HG03432 (cell line): ENCODE measurements at regions not wholly inside any gene's neighbourhood (a gene's known extent, or its start where the extent isn't known, plus 50 kb on each side); places are given as distances from the start of the nearest gene placed in this dataset.

Experiments
- ATAC-seq: cut with Tn5 transposase; IDR thresholded peaks from one replicate; pipeline ENCODE4 v1.9.1; 2021; ENCODE audit warnings: mild to moderate bottlenecking, moderate library complexity; ENCODE audit not compliant: unreplicated experiment

GRCh38 chr12:76259660-76260389 lies 88.4 kb downstream of the BBS10 start:
- no peak for ATAC-seq

DNA sequence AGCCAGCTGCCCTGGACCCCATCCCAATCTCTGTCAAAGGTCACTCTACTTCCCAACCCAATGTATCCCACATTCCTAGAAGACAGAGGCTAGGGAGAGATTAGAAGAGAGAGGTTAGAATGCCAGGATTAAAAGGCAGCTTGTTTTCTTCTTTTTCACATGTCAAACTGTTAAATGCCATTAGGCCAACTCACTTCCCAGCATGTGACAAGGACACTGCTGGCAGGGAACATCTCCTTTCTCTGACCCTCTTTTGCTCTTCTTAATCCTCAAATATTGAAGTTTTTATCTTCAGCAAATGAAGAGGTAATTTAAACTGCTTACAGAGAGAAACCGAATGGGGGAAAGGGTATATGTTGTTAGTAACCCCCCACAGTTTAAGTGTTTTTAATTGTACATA lies 89.1 kb downstream of the BBS10 start:
- no peak for ATAC-seq

GRCh38 chr12:76256904-76257303 lies 91.3 kb downstream of the BBS10 start:
- no peak for ATAC-seq

GRCh38 chr12:76256321-76256720 lies 91.9 kb downstream of the BBS10 start:
- ATAC-seq: no peak

DNA sequence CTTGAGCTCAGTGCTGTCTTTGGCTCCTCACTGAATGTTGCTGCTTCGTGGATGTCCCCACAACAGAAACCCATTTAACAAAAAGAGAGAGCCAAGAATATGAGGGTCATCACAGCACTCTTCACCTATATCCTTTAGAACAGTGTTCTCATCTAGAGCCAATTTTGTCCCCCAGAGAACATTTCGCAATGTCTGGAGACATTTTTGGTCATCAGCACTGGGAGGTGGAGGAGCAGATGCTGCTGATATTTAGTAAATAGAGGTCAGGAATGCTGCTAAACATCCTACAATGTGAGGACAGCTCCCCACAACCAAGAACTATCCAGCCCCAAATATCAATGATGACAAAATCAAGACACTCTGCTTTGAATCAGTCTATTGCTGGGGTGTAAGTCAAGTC lies 92.5 kb downstream of the BBS10 start:
- ATAC-seq: no peak

DNA sequence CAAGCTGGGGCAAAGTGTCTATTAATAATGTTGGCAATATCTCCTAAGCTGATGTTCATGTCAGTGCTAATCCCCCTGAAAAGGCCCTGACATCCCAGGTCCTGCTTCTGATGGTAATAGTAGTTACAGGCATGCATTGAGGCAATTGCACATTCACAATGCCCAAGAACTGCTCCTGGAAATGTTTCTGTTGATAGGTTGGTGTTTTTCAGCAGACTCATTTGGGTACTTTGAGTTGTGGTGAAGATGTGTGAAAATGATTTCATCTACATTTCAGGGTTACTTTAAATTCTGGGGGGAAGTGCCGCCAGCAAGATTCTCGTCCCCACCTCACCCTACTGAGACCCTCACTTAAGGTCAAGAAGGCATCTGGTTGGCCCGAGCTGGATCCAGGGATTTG lies 92.9 kb downstream of the BBS10 start:
- ATAC-seq: no peak

- no peak for ATAC-seq
Observed at GRCh38 chr12:76252031-76252430, 96.2 kb downstream of the BBS10 start.

- no peak for ATAC-seq
Observed at GRCh38 chr12:76250256-76250655, 98.0 kb downstream of the BBS10 start.

GRCh38 chr12:76249501-76249900 lies 98.7 kb downstream of the BBS10 start:
- no peak for ATAC-seq

- ATAC-seq: no peak
Observed at GRCh38 chr12:76247992-76248391, 100.2 kb downstream of the BBS10 start.

- ATAC-seq: no peak
Observed at GRCh38 chr12:76247026-76247646, 101.1 kb downstream of the BBS10 start.

DNA sequence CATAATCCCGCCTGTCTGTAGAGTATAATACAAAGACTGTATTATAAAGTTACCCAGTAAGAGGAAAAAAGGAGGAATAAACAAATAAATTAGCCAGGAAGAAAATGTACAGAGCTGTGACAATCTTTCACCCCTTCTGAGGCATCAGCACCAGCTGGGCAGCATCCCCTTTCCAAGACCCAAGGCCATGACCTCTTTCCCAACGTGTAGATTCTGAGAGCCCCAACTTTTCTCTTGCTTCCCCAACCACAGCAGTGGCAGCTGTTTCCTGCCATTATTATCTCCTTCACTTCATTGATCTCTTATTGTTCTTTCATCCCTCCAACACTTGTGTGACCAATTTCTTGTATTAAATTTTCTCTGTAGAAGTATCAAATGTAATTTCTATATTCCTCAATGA lies 101.6 kb downstream of the BBS10 start:
- no peak for ATAC-seq

GRCh38 chr12:76244300-76244699 lies 103.9 kb downstream of the BBS10 start:
- no peak for ATAC-seq

GRCh38 chr12:76242813-76243550 lies 105.2 kb downstream of the BBS10 start:
- ATAC-seq: no peak

GRCh38 chr12:76241371-76241770 lies 106.8 kb downstream of the BBS10 start:
- ATAC-seq: no peak

- ATAC-seq: no peak
Observed at GRCh38 chr12:76240281-76240680, 107.9 kb downstream of the BBS10 start.

DNA sequence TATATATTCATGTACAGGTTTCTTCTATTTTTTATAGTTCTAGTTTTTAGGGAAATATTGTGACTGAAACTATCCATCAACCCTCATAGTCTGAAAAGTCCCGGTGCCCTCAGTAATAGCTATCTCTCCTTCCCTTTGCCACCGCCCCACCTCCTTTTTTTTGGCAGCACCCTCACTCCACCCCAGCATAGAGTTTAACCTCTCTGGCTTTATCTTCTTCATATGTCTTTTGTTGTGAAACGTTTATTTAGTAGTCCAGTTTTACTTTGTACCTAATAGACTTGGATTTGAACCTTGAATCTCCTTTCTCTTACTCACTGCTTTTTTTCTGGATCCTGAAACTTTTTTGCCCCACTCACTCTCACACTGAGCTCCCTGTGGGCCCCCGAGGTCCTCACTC lies 109.5 kb downstream of the BBS10 start:
- no peak for ATAC-seq

GRCh38 chr12:76237086-76237701 lies 111.0 kb downstream of the BBS10 start:
- ATAC-seq: no peak

GRCh38 chr12:76236640-76237039 lies 111.6 kb downstream of the BBS10 start:
- no peak for ATAC-seq

- ATAC-seq: no peak
Observed at GRCh38 chr12:76234741-76235140, 113.5 kb downstream of the BBS10 start.

GRCh38 chr12:76232013-76232412 lies 116.2 kb downstream of the BBS10 start:
- ATAC-seq: no peak

- no peak for ATAC-seq
Observed at GRCh38 chr12:76226956-76227355, 121.3 kb downstream of the BBS10 start.
